ENCODE measurements at regions not wholly inside any gene's neighbourhood (a gene's known extent, or its start where the extent isn't known, plus 50 kb on each side); places are given as distances from the start of the nearest gene placed in this dataset.

DNA sequence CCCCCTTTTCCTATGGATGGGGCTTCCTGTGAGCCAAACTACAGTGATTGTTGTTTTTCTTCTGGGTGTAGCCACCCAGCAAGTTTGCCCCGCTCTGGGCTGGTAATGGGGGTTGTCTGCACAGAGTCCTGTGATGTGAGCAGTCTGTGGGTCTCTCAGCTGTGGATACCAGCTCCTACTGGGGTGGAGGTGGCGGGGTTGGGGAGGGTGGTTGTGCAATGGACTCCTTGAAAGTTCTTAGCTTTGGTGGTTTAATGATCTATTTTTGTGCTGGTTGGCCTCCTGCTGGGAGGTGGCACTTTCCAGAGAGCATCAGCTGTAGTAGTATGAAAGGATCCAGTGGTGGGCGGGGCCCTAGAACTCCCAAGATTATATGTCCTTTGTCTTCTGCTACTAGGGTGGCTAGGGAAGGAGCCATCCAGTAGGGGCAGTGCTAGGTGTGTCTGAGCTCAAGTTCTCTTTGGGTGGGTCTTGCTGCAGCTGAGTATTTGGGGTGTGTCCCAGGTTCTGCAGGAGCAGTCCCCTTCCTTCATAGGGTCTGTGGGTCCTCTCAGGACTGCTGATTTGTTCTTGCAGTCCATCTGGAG lies 275.6 kb upstream of the PAPPA start:
- Histone ChIP-seq H3K9me3 (no peaks in the 10 kb centered on the region), H3K27me3 (no peaks in the 10 kb centered on the region), H3K27ac (no peak overlapping the region), H3K4me1 (no peaks in the 10 kb centered on the region), H3K4me3 (no peak overlapping the region), H3K36me3 (no peaks in the 10 kb centered on the region)
- WGBS, 2 donors, result 47 to 69% methylated on average over 2 to 3 of the region's 3 CpGs
- TF ChIP-seq POLR2A (IDR thresholded peaks at IDR 0.05), result no peak
- TF ChIP-seq, protein P1, sequence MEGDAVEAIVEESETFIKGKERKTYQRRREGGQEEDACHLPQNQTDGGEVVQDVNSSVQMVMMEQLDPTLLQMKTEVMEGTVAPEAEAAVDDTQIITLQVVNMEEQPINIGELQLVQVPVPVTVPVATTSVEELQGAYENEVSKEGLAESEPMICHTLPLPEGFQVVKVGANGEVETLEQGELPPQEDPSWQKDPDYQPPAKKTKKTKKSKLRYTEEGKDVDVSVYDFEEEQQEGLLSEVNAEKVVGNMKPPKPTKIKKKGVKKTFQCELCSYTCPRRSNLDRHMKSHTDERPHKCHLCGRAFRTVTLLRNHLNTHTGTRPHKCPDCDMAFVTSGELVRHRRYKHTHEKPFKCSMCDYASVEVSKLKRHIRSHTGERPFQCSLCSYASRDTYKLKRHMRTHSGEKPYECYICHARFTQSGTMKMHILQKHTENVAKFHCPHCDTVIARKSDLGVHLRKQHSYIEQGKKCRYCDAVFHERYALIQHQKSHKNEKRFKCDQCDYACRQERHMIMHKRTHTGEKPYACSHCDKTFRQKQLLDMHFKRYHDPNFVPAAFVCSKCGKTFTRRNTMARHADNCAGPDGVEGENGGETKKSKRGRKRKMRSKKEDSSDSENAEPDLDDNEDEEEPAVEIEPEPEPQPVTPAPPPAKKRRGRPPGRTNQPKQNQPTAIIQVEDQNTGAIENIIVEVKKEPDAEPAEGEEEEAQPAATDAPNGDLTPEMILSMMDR (IDR thresholded peaks at IDR 0.05), result no peak
- no peak for TF ChIP-seq EP300 (IDR thresholded peaks at IDR 0.05)
- no peak for TF ChIP-seq POLR2AphosphoS5 (IDR thresholded peaks at IDR 0.05)
- DNase-seq, result no peak
- no peak for ATAC-seq (ENCODE audit: low FRiP score in 2 of 2)

DNA sequence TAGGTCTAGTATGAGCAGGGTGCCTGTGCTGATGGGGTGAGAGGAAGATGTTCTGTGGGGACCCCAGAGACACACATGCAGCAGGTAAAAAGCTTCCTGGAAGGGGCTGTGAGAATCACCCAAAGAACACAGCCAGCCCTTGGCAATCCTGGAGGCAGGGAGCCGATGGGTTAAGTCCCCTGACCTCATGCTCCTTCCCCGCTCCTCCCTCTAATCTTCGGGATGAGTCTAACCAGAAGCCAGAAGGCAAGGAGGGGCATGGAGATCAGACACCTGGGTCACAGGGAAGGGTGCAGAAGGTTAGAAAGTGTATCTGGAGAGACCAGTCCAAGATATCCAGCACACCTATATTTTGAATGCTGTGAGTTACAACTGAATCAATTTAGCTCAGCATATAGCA lies 274.1 kb upstream of the PAPPA start:
- H3K9me3 ChIP-seq, result no peaks in the 10 kb centered on the region
- no peak overlapping the region for H3K27ac ChIP-seq
- TF ChIP-seq, protein P1 (IDR thresholded peaks at IDR 0.05), result no peak
- no peak for TF ChIP-seq EP300 (IDR thresholded peaks at IDR 0.05)
- TF ChIP-seq POLR2AphosphoS5 (IDR thresholded peaks at IDR 0.05), result no peak
- no peak for TF ChIP-seq POLR2A (IDR thresholded peaks at IDR 0.05)
- 42 to 55% methylated on average over 3 of the region's 3 CpGs for WGBS, 2 donors
- no peak overlapping the region for H3K4me3 ChIP-seq
- no peaks in the 10 kb centered on the region for H3K36me3 ChIP-seq
- no peak for DNase-seq
- H3K4me1 ChIP-seq, result no peaks in the 10 kb centered on the region
- no peak for ATAC-seq (ENCODE audit: low FRiP score in 2 of 2)
- H3K27me3 ChIP-seq, result no peaks in the 10 kb centered on the region

DNA sequence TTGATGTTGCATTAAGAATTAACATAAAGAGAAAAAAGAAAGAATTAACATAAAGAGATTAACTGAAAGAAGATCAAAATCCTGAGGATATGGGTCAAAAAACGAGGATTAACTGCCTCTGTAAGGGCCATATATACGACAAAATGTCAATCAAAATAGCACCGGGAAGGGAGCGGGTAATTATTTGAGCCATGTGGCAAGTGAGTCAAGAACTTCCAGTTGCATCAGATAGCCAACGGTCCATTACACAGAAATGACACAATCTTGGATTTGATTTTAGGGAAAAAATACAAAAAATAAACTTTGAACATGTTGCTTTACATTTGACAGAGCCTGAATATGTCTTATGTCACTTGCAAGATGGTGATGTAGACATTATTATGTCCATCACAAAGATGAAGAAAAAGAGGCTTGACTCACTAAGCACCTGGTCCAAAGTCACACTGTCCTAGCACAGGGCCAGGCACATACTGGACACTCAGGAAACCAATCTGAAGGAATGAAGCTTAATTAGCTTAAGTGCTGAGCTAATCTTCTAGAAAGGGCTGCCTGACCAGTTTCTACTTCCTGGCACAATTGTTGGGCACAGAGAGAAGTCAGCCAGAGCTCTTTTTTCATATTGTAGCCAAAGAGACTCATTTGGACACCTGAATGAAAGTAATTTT lies 273.2 kb upstream of the PAPPA start:
- TF ChIP-seq, protein P1 (IDR thresholded peaks at IDR 0.05), result no peak
- no peak for TF ChIP-seq EP300 (IDR thresholded peaks at IDR 0.05)
- TF ChIP-seq POLR2A (IDR thresholded peaks at IDR 0.05), result no peak
- no peak for TF ChIP-seq POLR2AphosphoS5 (IDR thresholded peaks at IDR 0.05)
- no peaks in the 10 kb centered on the region for H3K9me3 ChIP-seq
- H3K36me3 ChIP-seq, result no peaks in the 10 kb centered on the region
- no peak for ATAC-seq (ENCODE audit: low FRiP score in 2 of 2)
- no peak for DNase-seq
- no peak overlapping the region for H3K4me3 ChIP-seq
- no peak overlapping the region for H3K27ac ChIP-seq
- H3K27me3 ChIP-seq, result no peaks in the 10 kb centered on the region
- no peaks in the 10 kb centered on the region for H3K4me1 ChIP-seq
- WGBS, 2 donors, result 58 to 68% methylated on average over 5 of the region's 5 CpGs

DNA sequence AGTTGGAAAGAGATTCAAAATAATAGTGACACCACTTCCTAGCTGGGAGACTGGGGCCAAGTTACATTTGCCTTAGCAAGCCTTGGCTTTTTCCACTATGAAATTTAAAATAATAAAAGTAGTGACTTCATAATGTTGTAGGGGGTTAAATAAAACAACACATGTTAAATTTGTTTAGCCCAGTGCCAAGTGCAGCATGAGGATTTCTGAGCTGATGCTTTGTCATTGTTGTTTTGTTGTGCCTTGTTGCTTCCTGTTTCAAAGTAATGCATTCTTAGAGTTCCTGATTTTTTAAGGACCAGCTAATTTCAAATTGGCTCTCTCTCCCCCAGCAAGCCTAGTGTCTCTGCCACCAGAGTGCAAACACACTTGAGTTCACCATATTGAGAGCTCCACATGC lies 270.7 kb upstream of the PAPPA start:
- no peak overlapping the region for H3K4me3 ChIP-seq
- no peaks in the 10 kb centered on the region for H3K36me3 ChIP-seq
- ATAC-seq (ENCODE audit: low FRiP score in 2 of 2) (no peak), DNase-seq (no peak)
- H3K27ac ChIP-seq, result no peak overlapping the region
- no peaks in the 10 kb centered on the region for H3K9me3 ChIP-seq
- TF ChIP-seq EP300 (IDR thresholded peaks at IDR 0.05), result no peak
- TF ChIP-seq, protein P1 (IDR thresholded peaks at IDR 0.05), result no peak
- TF ChIP-seq POLR2A (IDR thresholded peaks at IDR 0.05), result no peak
- TF ChIP-seq POLR2AphosphoS5 (IDR thresholded peaks at IDR 0.05), result no peak
- no peaks in the 10 kb centered on the region for H3K27me3 ChIP-seq
- H3K4me1 ChIP-seq, result no peaks in the 10 kb centered on the region

Measured in upper lobe of left lung (tissue), 6 donors.